Anterior cingulate cortex (tissue), 58 donors: ENCODE measurements at regions not wholly inside any gene's neighbourhood (a gene's known extent, or its start where the extent isn't known, plus 50 kb on each side); places are given as distances from the start of the nearest gene placed in this dataset.
"Not testable (repeated sequence)": the region's sequence is repeated elsewhere in the genome, so short reads cannot be mapped to it uniquely, and the experiment has no call there.

Experiments used
- DNase-seq, 58 donors: peaks; one replicate each; lab custom pipeline; 2025; lab: John Stamatoyannopoulos, UW

DNA sequence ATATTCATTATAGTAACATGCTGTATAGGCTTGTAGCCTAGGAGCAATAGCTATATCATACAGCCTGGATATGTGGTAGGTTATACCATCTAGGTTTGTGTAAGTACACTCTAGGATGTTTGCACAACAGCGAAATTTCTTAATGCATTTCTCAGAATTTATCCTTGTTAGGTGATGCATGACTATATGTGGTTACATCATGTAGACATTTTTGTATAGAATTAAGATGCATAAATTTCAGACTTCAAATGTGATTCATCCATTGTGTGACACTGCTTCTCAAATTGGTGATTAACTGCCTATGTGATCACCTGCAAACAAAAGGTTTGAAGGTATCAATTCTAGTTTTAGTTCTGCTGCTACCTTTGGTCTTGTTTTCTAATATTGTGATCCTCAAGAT lies 1787.0 kb upstream of the PIK3C3 start:
- DNase-seq: no peak

DNA sequence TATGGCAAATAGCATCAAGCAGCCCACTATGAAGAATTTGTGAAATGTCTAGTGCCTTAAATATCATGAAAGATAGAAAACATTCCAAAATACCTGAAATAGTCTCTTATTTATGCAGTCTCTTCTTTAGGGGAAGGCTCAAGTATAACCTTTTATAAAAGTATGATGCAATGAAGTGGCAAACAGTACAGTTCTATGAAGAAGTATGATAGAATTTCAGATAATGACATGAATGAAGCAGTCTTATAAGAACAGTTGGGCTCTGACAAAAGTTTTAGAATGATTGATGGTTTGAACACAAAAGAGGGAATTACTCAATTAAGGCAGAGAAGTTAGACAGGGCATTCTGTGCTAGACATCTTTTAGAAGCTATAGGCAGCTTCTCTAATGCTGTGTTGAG lies 1791.8 kb upstream of the PIK3C3 start:
- DNase-seq: no peak

DNA sequence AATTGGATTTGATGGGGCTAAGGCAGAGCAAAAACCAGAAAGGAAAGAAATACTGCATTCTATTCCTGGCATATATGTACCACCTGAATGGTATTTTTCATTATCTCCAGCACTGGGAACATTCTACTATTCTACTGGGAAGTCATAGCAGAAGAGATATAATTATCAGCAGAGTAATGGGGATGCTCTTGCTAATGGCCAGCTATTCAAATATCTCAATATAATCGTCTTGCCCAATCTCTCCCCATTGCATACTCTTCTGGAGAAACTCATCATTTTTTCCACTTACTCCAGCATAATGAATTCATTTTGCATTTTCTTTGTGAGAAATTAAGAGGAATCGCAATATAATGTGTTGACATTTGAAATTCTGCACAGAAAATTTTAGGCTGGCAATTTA lies 1794.7 kb upstream of the PIK3C3 start:
- no peak for DNase-seq

DNA sequence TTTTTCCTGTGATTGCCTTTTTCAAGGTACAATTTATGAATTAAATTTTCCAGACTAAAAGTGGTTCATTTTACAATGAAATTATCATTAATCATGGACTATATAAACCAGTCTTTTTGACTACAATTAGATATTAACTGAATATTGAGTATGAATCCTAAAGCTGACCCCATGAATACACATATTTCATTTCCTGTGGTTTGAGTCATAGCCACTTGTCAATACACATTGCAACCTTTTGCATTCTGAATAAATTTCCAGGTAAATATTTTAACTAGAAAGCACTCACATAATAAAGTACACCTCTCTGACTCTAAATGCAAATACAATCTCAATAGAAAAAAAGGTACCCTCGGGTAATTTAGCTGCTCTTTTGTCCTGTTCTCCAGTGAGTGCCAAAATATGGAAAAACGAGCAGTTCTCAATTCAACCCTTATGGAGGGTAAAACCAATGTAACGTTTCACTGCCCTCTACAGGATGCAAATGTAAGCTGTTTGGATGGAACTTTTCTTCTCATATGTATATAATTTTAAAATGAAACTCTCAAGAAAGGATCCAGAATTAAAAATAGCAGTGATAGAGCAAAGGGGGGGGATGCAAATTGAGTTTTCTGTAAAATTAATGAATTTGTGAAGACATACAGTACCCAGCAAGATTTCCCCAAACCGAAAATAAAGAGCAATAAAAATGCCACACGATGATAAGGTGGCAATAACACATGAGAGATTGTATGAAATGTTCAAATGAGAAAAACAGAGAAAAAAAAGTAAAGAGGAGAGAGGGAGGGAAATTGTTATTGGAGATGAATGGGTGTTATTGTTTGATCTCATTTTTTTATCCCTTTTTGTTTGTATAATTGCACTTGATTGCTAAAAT lies 1795.7 kb upstream of the PIK3C3 start:
- DNase-seq: peak in 2 of 58 donors; percentile 1 to 6

DNA sequence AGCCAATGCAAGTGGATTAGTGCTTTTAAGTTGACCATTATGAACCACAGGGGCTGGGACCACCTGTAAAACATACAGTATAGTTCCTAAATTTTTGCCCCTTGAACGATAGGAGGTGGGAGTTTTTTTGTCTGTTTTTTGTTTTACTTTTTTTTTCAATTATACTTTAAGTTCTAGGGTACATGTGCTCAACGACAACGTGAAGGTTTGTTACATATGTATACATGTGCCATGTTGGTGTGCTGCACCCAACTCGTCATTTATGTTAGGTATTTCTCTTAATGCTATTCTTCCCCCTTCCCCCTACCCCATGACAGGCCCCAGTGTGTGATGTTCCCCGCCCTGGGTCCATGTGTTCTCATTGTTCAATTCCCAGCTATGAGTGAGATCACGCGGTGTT lies 1797.9 kb upstream of the PIK3C3 start:
- no peak for DNase-seq

DNA sequence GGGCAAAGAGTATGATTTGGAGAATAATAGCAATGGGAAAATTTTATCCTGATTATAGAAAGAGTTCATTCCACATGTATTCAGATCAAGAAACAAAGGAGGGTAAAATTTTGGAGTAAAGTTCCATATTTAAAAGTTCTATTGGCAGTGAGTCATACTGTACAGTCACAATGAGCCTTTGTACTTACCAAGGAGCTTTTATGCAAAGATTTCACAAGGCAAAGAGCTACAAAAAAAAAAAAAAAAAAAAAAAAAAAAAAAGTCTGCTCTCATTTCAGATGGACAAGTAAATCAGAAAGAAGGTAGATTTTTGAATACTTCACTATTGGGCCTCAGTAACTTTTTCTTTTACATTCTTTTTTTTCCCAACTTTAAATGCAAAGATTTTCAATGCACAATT lies 1802.2 kb upstream of the PIK3C3 start:
- no peak for DNase-seq

DNA sequence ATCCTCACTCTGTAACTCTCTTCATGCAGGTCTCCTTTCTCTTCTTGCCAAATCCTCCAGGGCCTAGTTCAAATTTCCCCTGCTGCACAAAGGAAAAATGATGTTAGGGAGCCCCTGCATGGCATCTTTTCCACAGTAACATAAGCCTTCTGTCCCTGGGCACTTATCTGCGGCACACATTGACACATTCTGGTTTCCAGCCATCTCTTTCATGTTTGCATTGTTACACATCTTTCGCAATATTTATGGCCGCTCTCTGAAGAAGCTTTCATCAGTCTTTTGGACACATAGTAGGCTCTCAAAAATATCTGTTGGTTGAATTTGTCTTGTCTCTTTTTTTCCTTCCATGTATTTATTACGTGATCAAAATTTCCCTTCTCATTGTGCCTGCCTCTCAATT lies 1806.1 kb upstream of the PIK3C3 start:
- no peak for DNase-seq

DNA sequence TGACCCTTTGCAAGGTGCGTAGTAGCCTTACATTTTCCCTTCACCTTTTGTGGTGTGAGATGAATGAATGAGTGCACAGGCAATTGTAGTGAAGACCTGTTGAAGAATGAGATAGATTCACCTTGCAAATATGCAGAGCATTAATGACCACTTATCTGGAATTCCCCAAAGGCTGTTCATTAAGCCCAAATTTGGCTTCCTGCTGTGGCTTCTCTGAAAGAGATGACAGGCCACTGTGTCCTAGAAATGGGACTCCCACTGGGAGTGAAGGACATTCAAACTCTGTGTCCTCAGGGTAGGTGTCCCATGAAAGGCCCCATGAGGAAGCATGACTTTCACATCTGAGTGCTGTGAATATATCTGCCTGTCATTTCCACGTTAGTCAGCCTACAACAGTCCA lies 1821.8 kb upstream of the PIK3C3 start:
- no peak for DNase-seq

DNA sequence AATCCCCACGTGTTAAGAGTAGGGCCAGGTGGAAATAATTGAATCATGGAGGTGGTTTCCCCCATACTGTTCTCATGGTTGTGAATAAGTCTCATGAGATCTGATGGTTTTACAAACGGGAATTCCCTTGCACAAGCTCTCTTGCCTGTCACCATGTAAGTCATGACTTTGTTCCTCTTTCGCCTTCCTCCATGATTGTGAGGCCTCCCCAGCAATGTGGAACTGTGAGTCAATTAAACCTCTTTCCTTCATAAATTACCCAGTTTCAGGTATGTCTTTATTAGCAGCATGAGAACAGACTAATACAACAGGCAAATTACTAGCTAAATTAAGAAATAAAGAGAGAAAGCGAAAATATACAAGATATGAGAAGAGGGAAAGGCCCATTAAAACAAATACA lies 1822.6 kb upstream of the PIK3C3 start:
- DNase-seq: not testable (repeated sequence)

DNA sequence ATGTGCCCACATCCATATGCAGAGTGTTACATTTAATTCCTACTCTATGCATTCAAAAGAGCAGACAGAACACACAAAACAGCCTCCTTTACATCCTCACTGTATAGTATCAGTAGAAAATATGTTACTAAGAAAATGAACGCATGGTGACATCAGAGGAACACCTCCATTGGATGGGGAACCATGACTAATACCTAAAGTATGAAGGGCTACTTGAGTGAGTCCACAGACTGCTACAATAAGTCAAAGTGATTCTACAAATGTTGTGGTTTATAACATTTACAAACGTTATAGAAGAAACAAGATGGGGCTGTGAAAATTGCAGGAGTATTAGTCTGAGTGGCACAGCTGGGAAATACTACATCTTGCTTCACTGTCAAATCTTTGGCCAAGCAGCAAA lies 1830.9 kb upstream of the PIK3C3 start:
- no peak for DNase-seq

DNA sequence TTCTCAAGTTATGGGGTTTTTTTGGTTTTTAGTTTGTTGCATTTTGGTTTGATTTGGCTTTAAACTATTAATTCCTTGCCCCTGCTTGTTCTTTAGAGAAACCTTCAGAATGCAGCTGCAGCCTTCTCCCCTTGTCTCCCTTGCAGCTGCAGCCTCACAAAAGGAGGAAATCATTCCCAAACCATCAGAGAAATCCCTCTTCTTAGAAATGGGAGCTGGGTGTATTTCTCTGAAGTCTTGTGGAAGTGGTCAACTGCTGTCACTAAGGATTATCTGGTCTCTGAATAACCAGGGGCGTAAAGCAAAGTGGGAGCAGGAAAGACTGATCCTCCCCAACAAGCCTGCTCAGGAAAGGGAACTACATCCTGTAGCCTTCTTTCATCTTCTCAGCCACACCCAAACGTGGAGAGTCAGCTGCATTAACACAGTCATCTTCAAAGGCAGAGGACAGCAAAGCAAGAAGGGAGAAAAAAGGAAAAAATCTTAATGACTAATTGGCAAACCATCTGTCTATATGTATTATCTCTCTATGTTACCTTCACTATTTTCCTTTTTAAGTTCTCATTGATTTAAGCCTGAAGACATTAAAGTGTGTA lies 1834.1 kb upstream of the PIK3C3 start:
- DNase-seq: no peak

DNA sequence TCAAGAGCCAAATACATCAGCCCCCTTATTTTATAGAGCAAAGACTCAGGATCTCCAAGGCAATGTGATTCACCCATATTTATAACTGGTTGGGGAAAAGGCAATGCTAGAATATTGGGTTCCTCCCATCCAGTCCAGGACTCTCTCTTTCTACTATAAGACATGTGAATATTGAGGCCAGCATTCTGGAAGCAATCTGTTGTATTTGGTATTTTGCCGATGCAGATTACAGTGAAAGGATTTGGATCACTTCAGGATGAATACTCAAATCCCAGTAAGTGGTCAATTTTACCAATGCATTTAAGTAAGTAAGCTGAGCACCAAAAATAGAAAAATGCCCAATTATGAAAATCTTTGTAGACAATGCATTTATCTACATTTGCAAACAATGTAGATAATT lies 1834.7 kb upstream of the PIK3C3 start:
- DNase-seq: no peak

DNA sequence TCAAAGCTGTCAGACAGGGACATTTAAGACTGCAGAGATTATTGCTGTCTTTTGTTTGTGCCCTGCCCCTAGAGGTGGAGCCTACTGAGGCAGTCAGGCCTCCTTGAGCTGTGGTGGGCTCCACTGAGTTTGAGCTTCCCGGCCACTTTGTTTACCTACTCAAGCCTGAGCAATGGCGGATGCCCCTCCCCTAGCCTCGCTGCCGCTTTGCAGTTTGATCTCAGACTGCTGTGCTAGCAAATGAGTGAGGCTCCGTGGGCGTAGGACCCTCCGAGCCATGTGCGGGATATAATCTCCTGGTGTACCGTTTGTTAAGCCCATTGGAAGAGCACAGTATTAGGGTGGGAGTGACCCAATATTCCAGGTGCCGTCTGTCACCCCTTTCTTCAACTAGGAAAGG lies 1835.5 kb upstream of the PIK3C3 start:
- DNase-seq: not testable (repeated sequence)

DNA sequence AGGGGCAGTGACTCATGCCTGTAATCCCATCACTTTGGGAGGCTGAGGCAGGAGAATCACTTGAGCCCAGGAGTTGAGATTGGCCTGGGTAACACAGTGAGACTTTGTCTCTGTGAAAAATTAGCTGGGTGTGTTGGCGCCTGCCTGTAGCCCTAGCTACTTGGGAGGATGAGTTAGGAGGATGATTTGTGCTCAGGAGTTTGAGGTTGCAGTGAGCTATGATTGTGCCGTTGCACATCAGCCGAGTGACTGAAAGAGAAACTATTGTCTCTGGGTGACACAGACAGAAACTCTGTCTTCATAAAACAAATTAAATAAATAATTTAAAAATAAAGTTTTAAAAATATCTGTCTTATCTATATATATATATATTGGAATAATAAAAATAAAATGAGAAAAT lies 1844.6 kb upstream of the PIK3C3 start:
- no peak for DNase-seq

DNA sequence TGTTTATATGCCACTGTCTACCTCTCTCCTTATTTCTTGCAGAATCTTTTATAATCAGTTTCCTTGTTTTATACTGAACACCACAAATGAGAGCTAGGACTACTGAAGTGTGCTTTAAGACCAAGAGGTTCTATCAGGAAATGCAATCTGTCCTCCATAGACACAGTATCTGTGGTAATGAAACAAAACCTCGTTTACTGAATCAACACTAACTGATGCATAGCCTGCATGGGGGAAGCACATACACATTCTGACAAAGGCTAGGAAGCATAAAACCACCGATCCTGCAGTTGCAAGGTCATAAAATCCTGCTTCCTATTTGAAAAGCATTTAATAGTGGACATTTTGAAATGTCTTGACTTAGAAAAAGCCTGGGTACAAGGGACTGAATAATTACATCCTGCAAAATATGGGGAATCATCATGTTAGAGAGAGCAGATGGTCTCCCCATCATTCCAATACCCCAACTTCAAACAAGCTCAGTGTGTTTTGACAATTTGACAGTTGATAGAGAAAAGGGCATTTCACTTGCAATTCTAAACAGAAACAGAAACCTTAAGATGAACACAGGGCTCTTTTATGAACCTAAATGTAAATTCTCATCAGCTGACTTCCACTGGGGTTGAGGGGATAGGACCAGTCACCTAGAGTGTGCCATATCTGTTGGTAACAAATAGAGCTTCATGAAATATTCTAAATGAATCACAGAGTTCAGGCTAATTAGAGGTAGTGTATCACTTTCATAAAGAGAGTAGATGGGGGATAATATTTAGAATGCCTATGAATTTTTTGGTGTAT lies 1845.6 kb upstream of the PIK3C3 start:
- DNase-seq: no peak

DNA sequence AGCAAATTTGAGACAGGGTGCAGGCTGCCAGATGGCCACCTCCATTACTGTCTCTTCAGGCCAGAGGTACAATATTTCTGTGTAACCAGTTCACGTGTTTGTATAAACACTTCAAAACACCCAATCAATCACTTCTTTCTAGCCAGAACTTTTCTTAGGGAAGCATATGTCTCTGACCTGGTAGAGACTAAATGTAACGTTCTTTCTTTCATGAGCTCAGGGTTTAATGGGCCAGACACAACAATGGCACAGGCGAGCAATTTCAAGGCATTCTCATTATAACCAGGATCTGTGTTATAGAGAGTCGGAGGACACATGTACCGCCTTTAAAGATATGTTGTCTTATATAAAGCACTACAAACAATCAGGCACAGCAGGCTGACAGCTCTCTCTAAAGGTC lies 1846.4 kb upstream of the PIK3C3 start:
- DNase-seq: no peak

DNA sequence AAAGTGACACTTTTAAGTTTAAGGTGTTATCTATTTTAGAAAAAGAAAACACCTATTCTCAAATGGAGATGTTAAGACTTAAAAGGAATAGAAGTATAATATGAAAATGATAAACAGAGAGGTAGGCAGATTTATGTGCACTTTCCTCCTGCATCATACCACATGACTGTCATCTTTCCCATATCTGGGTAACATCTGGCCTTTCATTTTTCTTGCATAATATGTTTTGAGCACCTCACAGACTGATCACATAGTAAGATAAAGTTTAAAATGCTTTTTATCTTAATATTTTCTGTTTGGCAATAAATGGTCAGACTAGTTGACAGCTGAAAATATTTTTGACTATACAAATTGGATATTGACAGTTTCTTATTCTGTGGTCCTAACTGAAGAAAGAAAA lies 1852.1 kb upstream of the PIK3C3 start:
- no peak for DNase-seq

DNA sequence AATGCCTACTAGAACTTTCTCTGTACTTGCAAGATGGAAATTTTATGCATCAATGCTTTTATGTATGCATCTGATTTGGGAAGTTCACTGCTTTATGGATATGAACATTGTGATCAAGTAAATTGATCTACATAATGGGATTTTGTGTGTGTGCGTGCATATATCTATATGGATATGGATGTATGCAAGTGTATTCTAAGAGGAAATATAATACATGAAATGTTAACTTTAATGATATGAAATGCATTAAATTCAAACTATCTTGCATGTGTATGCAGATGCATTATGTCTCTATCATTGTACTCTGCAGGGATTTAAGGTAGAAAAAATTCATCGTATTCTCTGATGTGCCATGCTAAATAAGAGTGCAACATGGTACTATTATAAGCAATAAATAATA lies 1855.4 kb upstream of the PIK3C3 start:
- DNase-seq: no peak

DNA sequence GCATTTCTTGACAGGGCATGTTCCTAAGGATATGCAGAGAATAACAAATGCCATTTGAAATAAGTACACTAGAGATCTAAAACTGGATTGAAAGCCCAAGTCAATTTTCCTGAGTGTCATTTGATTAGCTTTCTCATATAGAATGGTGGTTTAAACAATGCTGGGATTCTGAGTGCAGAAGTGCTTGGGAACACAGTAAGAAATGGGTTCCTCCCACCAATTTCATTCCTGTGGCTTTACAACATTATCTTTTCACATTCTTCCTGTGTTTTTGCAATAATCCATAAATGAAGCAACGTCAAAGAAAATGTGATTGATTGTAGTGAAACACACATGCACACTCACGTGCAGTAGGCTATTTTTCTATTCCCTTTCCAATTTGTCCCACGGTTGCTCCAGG lies 1858.4 kb upstream of the PIK3C3 start:
- DNase-seq: no peak

DNA sequence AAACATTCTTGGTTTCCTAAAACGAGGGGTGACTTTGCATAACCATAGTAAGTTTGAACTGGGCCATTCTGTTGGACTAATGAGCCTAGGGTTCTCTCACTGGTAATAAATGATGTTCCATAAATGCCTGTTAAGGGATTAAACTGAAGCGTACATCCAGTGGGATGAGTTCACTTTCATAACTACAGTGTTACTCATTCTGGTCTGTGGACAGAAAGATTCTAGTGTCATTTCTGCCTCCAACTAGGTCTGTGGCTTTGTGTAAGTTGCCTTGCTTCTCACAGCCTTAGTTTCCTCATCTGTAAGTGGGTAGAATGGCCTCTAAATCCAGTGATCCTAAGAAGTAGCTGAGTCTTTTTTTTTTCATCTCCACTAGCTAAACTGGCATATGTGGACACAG lies 1860.6 kb upstream of the PIK3C3 start:
- no peak for DNase-seq

DNA sequence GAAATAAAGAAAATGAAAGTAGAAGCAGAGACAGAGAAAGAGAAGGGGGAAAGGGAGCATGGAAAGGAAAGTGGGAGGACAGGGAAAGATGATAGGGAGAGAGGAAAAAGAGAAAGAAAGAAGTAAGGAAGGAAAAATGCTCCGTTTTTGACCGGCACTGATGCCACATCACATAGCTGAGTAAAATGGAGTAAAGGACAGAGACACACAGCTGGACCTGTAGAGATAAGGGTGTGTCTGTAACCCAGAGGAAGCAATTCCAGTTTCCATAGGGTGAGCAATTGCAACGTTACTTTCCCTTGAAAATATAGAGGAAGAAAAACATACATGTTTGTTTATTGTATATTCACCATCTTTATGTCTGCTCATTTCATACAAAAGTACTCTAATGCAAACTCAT lies 1866.9 kb upstream of the PIK3C3 start:
- DNase-seq: no peak

DNA sequence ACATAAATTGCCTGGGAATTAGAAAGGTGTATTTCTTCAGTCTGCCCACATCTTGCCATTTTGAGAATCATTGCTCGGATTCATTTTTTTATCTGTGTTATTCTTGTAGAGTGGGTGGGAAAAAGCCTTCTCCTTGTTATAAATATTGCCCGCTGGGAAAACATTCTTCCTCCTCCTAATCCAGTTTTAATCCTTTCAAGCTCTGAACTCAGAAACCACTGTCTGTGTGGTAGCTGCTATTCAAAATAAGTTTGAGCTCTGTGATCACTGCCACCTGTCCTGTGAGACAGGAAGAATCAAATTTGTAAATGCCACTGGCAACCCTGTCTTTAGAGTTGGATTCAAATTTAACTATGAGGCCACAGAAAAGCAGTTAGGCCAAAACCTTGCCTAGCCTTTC lies 1875.2 kb upstream of the PIK3C3 start:
- DNase-seq: no peak
